ENCODE measurements at regions not wholly inside any gene's neighbourhood (a gene's known extent, or its start where the extent isn't known, plus 50 kb on each side); places are given as distances from the start of the nearest gene placed in this dataset.

- Histone ChIP-seq H3K27ac (ENCODE audit: extremely low read depth, low read depth, low read length) (no peak overlapping the region), H3K4me3 (no peak overlapping the region), H2AFZ (ENCODE audit: low read depth, low read length) (no peak overlapping the region), H3K9me1 (ENCODE audit: control insufficient read depth, insufficient read depth, low read length) (no peaks in the 10 kb centered on the region), H3K9me3 (replicated peaks; ENCODE audit: control insufficient read depth, insufficient read depth, low read depth, low read length) (peaks cover 2% of the 10 kb centered on the region), H3K4me1 (replicated peaks in 1 of 2; ENCODE audit: control insufficient read depth in 2 of 2, insufficient read depth in 2 of 2, low read length in 2 of 2) (no peaks in the 10 kb centered on the region), H3K4me2 (ENCODE audit: insufficient read depth, low read length) (no peak overlapping the region), H3K79me2 (ENCODE audit: control insufficient read depth, insufficient read depth, low read length) (no peaks in the 10 kb centered on the region), H4K20me1 (replicated peaks; ENCODE audit: control insufficient read depth, insufficient read depth, low read length) (no peaks in the 10 kb centered on the region), H3K27me3 (ENCODE audit: control insufficient read depth in 2 of 2, insufficient read depth in 2 of 2, low read length in 2 of 2) (no peaks in the 10 kb centered on the region), H3K36me3 (ENCODE audit: control insufficient read depth, insufficient read depth, low read length) (no peaks in the 10 kb centered on the region), H3K9ac (ENCODE audit: insufficient read depth in 1 of 2, low read depth in 2 of 2, low read length in 2 of 2) (no peak overlapping the region)
- FAIRE-seq (no peak), DNase-seq (ENCODE audit: extremely low read depth in 1 of 4, low spot score in 3 of 4) (no peak), ATAC-seq (no peak)
- ChIA-PET POLR2A (no interaction called here), CTCF (ENCODE audit: low intra/inter-chr PET ratio) (no interaction called here)
- in situ Hi-C loops (cut with MboI) (no loop called here), intact Hi-C loops (cut with micrococcal nuclease) (no loop called here)
- no TSS peak for BruUV-seq (replicated peaks)
- WGBS (ENCODE audit: insufficient coverage, low coverage, missing lambda C conversion rate): 0% methylated on average over 5 of the region's 5 CpGs
- no peak for TF ChIP-seq EWSR1 (IDR thresholded peaks at IDR 0.05; ENCODE audit: borderline replicate concordance, low read depth, partially characterized antibody)
- TF ChIP-seq NELFE (IDR thresholded peaks at IDR 0.05; ENCODE audit: insufficient read depth, insufficient read length): no peak
- no peak for TF ChIP-seq ZBTB49 (CRISPR knock-in tag; IDR thresholded peaks at IDR 0.05; ENCODE audit: borderline replicate concordance)
- no peak for TF ChIP-seq HSF4 (CRISPR knock-in tag; IDR thresholded peaks at IDR 0.05; ENCODE audit: borderline replicate concordance)
- no peak for TF ChIP-seq PTTG1 (tag; IDR thresholded peaks at IDR 0.05; ENCODE audit: low read depth)
- no peak for TF ChIP-seq VEZF1 (CRISPR knock-in tag; IDR thresholded peaks at IDR 0.05)
- no peak for TF ChIP-seq PPARD (CRISPR knock-in tag; IDR thresholded peaks at IDR 0.05)
- TF ChIP-seq TCFL5 (CRISPR knock-in tag; conservative IDR thresholded peaks at IDR 0.05): no peak
- no peak for TF ChIP-seq JUNB (CRISPR knock-in tag; conservative IDR thresholded peaks at IDR 0.05)
- no peak for TF ChIP-seq ZNF518B (CRISPR knock-in tag; IDR thresholded peaks at IDR 0.05)
Measured at GRCh38 chr4:12028258-12028657, 599.6 kb upstream of the HS3ST1 start.

All from K562 (cell line).